Tibial artery (tissue), 4 donors: ENCODE measurements at regions not wholly inside any gene's neighbourhood (a gene's known extent, or its start where the extent isn't known, plus 50 kb on each side); places are given as distances from the start of the nearest gene placed in this dataset.

Source experiments
- DNase-seq, 2 donors: peaks; one replicate each; pipeline ENCODE4 v3.0.0-alpha.2; 2019
- H3K27ac ChIP-seq, 2 donors: fragments of 200-600 bp; sonication (generic) in 1 of 2; 1 replicate in 1 of 2; 2 replicates in 1 of 2; pipeline ENCODE4 v1.5.1; 2018 to 2019; ENCODE audit warnings: mild to moderate bottlenecking in 1 of 2
- H3K27me3 ChIP-seq, 2 donors: fragments of 200-600 bp; sonication (generic) in 1 of 2; one replicate each; pipeline versions ENCODE4 v1.5.1 to v1.6.0; 2016 to 2019
- H3K36me3 ChIP-seq, 3 donors: fragments of 200-600 bp; sonication (generic) in 2 of 3; one replicate each; pipeline ENCODE4 v1.5.1; 2016 to 2019; ENCODE audit warnings: mild to moderate bottlenecking in 2 of 3
- H3K4me1 ChIP-seq, 4 donors: fragments of 200-600 bp; sonication (generic) in 2 of 4; 1 replicate in 3 of 4; 2 replicates in 1 of 4; pipeline ENCODE4 v1.5.1; 2016 to 2019
- H3K4me3 ChIP-seq, 2 donors: fragments of 200-600 bp; sonication (generic) in 1 of 2; 1 replicate in 1 of 2; 2 replicates in 1 of 2; pipeline ENCODE4 v1.5.1; 2018 to 2019; ENCODE audit warnings: mild to moderate bottlenecking in 2 of 2
- H3K9me3 ChIP-seq, 3 donors: fragments of 200-600 bp; sonication (generic) in 1 of 3; one replicate each; pipeline ENCODE4 v1.5.1; 2016 to 2019
- intact Hi-C: fragments of 100-400 bp; cut with DNase I; formaldehyde crosslinking; loops from one replicate; pipeline ENCODE4 v1.15.0; 2023; ENCODE audit warnings: low total_unique reads
- TF ChIP-seq, protein P1 (sequence below), 2 experiments: fragments of 200-600 bp in 1 of 2; fragments of 450-650 bp in 1 of 2; IDR thresholded peaks; one replicate each; pipeline ENCODE4 v1.5.1; 2017 to 2019; ENCODE audit warnings: antibody characterized with exemption in 2 of 2, mild to moderate bottlenecking in 1 of 2, moderate library complexity in 1 of 2

DNA sequence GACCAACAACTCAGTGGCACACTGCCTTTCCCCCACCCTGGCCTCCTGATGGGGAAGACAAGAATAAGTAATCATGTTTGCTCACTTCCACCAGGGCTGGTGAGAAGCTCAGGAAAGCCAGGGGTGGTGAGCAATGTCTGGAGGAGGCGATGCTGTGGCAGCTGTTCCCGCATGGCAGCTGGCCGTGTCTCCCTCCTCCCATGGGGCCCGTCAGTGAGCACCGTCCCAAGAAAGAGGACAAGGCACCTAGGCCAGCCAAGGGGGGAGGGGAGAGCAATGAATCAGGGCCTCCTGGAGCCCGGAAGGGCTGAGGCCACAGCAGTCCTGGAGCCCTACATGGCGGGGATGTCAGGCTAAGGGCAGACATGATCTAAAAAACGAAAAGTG lies 69.2 kb upstream of the INSIG1 start:
- Histone ChIP-seq H3K27me3 (peaks cover 0 to 26% of the 10 kb centered on the region in 2 donors), H3K9me3 (no peaks in the 10 kb centered on the region), H3K36me3 (no peaks in the 10 kb centered on the region), H3K27ac (no peak overlapping the region), H3K4me1 (no peaks in the 10 kb centered on the region), H3K4me3 (no peak overlapping the region)
- TF ChIP-seq, protein P1, sequence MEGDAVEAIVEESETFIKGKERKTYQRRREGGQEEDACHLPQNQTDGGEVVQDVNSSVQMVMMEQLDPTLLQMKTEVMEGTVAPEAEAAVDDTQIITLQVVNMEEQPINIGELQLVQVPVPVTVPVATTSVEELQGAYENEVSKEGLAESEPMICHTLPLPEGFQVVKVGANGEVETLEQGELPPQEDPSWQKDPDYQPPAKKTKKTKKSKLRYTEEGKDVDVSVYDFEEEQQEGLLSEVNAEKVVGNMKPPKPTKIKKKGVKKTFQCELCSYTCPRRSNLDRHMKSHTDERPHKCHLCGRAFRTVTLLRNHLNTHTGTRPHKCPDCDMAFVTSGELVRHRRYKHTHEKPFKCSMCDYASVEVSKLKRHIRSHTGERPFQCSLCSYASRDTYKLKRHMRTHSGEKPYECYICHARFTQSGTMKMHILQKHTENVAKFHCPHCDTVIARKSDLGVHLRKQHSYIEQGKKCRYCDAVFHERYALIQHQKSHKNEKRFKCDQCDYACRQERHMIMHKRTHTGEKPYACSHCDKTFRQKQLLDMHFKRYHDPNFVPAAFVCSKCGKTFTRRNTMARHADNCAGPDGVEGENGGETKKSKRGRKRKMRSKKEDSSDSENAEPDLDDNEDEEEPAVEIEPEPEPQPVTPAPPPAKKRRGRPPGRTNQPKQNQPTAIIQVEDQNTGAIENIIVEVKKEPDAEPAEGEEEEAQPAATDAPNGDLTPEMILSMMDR (IDR thresholded peaks at IDR 0.05): no peak
- DNase-seq: no peak
- intact Hi-C loops: no loop called here

GRCh38 chr7:155228894-155229293 lies 68.8 kb upstream of the INSIG1 start:
- Histone ChIP-seq H3K27ac (no peak overlapping the region), H3K9me3 (no peaks in the 10 kb centered on the region), H3K4me3 (no peak overlapping the region), H3K4me1 (no peaks in the 10 kb centered on the region), H3K27me3 (peaks cover 0 to 26% of the 10 kb centered on the region in 2 donors), H3K36me3 (no peaks in the 10 kb centered on the region)
- DNase-seq: no peak
- intact Hi-C loops: no loop called here
- TF ChIP-seq, protein P1 (IDR thresholded peaks at IDR 0.05): no peak

DNA sequence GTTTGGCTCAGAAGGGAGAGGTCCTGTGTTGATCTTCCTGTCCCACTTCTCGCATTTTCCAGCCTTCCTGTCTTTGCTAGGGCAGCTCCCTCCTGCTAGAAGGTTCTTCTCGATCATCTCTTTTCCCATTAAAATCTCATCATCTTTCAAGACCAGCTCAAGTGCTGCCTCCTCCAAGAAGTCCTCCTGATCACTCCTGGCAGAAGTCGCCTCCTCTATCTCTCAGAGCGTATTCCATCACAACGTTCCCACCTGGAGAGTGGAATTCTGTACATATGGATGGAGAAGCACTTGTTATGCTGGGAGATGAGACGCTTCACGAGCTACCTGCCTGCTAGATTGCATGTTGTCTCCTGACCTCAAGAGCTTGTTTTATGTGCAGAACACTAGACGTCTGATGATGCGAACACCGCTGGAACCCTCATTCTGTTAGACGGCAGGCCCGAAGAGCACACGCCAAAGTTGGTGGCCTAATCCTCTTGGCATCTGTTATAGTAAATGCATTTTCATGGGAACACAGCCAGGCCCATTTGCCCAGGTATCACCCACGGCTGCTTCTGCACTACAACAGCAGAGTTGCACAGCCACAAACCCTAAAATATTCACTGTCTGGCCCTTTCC lies 68.0 kb upstream of the INSIG1 start:
- Histone ChIP-seq H3K4me1 (no peaks in the 10 kb centered on the region), H3K27me3 (peaks cover 0 to 21% of the 10 kb centered on the region in 2 donors), H3K36me3 (no peaks in the 10 kb centered on the region), H3K27ac (no peak overlapping the region), H3K9me3 (no peaks in the 10 kb centered on the region), H3K4me3 (no peak overlapping the region)
- no peak for DNase-seq
- TF ChIP-seq, protein P1 (IDR thresholded peaks at IDR 0.05): no peak
- intact Hi-C loops: no loop called here

- intact Hi-C loops: no loop called here
- H3K27ac ChIP-seq: no peak overlapping the region
- no peak overlapping the region for H3K4me3 ChIP-seq
- H3K4me1 ChIP-seq: no peaks in the 10 kb centered on the region
- H3K36me3 ChIP-seq: no peaks in the 10 kb centered on the region
- TF ChIP-seq, protein P1 (IDR thresholded peaks at IDR 0.05): no peak
- no peak for DNase-seq
- no peaks in the 10 kb centered on the region for H3K9me3 ChIP-seq
- peaks cover 0 to 17% of the 10 kb centered on the region in 2 donors for H3K27me3 ChIP-seq
These were observed 67.5 kb upstream of the INSIG1 start for GRCh38 chr7:155230169-155230593.

- no peaks in the 10 kb centered on the region for H3K9me3 ChIP-seq
- TF ChIP-seq, protein P1 (IDR thresholded peaks at IDR 0.05): no peak
- H3K4me1 ChIP-seq: no peaks in the 10 kb centered on the region
- intact Hi-C loops: no loop called here
- H3K4me3 ChIP-seq: no peak overlapping the region
- DNase-seq: no peak
- no peaks in the 10 kb centered on the region for H3K36me3 ChIP-seq
- no peak overlapping the region for H3K27ac ChIP-seq
- peaks cover 0 to 12% of the 10 kb centered on the region in 2 donors for H3K27me3 ChIP-seq
These were observed 66.4 kb upstream of the INSIG1 start for GRCh38 chr7:155231241-155231800.
